Glomerular endothelial cell (primary cell): ENCODE measurements at regions not wholly inside any gene's neighbourhood (a gene's known extent, or its start where the extent isn't known, plus 50 kb on each side); places are given as distances from the start of the nearest gene placed in this dataset.

ENCODE experiments used
- DNase-seq: peaks from one replicate; pipeline ENCODE4 v3.0.0-alpha.2; 2011; ENCODE audit warnings: low read depth, low spot score; ENCODE audit errors: extremely low read depth

DNA sequence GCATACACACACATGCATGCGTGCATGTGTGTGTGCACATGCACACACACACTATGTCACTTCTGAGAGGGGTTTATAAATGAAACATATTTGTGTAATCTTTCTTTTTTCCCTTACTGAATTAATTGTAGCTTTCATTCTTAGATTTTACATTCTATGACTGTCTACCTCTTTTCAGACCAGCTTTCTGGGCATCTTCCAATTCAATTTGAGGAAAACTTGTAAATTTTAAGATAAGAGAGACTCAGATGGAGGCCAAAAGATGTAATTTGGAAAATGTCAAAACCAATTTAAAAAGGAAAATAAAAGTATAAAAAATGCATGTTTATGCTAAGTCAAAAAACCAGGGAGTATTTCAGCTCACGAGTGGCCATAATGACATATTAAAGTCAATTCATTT is 594.5 kb downstream of the OLFM4 start:
- no peak for DNase-seq

DNA sequence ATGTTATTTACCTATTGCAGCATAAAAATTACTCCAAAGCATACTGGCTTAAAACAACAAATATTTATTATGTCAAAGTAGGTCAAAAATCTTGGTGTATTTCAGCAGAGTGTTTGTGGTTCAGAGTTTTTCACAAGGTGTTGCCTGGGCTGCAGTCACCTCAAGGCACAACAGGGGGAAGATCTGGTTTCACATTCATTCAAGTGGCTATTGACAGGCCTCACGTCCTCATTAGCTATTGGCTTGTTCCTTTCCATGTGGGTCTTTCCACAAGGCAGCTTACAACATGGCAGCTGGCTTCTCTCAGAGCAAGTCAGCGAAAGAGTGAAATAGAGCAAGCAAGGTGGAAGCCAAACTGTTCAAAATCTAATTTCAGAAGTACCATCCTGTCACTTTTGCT is 602.9 kb downstream of the OLFM4 start:
- no peak for DNase-seq

GRCh38 chr13:53638040-53638439 is 609.4 kb downstream of the OLFM4 start:
- DNase-seq: no peak

- no peak for DNase-seq
Observed at GRCh38 chr13:53642306-53642705, 613.7 kb downstream of the OLFM4 start.

GRCh38 chr13:53648673-53649072 is 620.1 kb downstream of the OLFM4 start:
- DNase-seq: no peak

DNA sequence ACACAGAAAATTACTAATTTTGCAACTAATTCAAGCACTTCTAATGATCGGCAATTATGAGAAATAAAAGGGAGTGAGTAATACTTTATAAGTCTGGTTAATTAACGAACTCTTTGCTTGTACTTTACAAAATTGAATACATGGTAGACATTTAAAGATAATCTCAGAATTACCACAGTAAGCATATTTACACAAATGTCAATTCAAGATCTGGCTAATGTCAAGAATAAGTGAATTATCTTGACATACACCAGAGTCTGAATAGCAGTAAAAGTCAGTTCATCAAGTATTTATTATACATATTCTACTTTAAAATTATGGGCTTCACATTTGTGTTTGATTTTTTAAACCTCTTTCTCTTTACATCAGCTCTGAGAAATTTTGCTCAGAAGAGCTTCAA is 643.4 kb downstream of the OLFM4 start:
- no peak for DNase-seq

- DNase-seq: no peak
Observed at GRCh38 chr13:53683146-53683545, 654.5 kb downstream of the OLFM4 start.

GRCh38 chr13:53683608-53684007 is 655.0 kb downstream of the OLFM4 start:
- no peak for DNase-seq

DNA sequence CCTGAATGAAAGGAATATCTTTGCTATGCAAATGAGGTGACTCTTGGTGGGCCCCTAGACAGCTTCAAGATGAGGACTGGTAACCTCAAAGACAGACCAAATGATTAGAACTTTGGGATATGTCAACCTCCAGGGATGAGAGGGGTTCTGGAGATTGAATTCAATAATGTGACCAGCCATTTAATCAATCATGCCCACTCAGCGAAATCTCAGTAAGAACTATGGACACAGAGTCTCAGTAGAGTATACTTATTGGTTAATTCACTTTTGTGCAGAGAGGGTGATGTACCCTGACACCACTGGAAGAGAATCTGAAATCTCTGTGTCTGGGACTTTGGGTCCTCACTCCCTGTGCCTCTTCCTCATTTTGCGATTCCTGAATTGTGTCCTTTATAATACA is 662.8 kb downstream of the OLFM4 start:
- no peak for DNase-seq

DNA sequence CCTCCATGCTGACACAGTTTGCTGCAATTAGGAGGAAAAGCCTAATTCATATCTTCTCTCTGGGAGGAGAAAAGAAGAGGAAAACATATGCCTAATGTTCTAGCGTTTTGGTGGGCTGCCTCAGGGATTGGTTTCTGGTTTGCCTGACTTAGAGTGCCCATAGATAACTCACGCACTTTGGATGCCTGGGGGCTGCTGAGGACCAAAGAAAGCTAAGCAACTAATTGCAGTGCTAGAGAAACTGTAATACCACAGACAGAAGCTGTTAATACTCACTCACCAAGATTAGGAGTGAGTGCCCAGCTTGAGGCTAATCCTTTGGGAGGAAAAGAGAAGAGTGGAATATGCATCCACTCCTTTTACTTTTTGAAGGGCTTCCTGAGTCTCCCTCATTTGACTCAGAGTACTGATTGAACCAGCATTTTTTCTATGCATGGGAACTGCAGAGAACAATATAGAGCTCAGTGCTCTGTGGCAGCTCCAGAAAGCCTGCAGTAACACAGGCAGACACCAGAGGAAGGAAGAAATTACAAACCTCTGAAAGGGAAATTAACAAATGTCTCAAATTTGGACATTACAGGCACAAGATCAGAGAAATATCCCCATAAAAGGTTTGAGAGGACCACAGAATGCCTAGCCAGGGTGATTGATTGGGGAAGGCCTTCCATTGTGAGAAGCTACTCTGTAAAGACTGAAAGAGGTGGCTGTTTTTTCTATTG is 666.4 kb downstream of the OLFM4 start:
- no peak for DNase-seq

DNA sequence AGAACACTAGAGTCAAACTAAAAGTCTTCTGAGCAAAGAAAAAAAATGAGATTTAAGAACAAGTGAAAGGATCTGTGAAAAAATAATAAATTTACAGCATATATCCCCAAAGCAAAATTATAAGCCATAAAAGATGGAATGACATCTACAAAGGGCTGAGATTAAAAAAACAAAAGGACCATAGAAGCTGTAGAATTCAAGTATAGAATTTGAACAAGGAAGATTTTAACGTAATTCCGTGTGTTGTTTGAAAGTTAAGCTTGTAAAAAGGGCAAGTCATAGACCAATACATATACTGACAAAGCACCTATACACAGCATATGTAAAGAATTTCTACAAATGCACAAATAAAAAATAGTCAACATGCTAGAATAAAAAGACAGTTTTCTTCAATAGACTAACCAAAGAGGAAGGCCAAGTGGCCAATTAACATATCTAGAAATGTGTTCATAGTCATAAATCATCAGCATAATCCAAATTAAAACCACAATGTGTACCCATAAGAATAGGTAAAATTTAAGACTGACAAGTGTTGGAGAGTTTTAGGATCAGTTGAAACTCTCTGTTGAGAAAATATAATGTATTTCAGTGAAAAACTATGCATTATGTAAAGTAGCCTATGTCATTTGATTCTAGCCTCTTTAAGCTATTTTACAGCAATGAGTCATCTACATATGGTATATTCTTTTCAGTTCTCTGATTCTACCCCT is 674.9 kb downstream of the OLFM4 start:
- DNase-seq: no peak

DNA sequence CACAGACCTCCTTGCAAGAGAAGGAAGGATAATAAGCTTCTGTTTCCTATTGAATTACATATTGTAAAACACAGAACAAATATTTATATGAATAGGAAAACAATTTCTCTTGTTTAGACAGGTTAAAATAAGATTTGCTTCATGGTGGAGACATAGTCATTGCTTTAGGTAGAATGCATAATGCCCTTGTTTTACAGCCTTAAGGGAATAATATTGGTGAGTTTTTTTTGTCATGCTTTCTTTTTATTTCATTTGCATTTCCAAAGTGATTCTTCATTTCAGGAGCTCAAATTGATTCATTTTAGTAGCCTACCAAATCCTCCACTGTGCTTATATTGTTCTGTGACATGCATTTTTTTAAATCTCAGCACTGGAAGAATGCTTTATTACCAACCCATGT is 690.7 kb downstream of the OLFM4 start:
- no peak for DNase-seq

DNA sequence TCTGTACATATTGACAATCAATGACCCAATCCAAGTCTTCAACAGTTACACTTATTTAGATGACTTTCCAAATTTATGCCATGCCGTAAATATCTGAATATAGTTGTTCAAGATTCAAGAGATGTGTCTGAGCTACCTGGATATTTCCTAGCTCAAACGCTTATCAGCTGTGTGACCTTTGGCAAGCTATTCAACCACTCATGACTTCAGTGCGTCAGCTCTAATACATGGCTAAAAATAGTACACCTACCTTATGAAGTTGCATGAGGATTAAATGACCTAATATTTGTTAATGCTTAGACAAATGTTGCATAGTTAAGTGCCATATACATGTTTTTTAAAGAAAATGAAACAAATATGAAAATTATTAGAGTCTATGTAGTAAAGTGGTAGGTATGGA is 704.1 kb downstream of the OLFM4 start:
- DNase-seq: no peak

DNA sequence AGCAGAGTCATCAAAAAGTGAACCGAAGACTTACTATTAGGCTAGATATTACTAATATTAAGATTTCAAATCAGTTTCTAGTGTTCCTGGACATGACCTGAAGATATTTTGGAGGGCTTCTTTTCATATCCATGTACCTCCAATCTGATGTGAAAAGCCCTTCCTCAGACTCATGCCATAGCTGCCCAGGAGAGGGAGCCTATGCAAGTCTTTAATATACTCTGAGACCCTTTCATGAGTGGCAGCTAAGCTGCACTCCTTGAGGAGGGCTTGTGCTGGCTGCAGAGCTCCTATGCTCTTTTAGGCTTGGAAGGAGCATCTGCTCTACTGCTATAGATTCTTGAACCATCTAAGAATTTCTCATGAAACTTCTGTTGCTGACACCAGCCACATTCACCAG is 715.3 kb downstream of the OLFM4 start:
- no peak for DNase-seq

- DNase-seq: no peak
Observed at GRCh38 chr13:53747825-53748224, 719.2 kb downstream of the OLFM4 start.

GRCh38 chr13:53749306-53749705 is 720.7 kb downstream of the OLFM4 start:
- no peak for DNase-seq

GRCh38 chr13:53759016-53759415 is 730.4 kb downstream of the OLFM4 start:
- no peak for DNase-seq

GRCh38 chr13:53775807-53776206 is 747.2 kb downstream of the OLFM4 start:
- DNase-seq: no peak

GRCh38 chr13:53778937-53779336 is 750.3 kb downstream of the OLFM4 start:
- DNase-seq: no peak

DNA sequence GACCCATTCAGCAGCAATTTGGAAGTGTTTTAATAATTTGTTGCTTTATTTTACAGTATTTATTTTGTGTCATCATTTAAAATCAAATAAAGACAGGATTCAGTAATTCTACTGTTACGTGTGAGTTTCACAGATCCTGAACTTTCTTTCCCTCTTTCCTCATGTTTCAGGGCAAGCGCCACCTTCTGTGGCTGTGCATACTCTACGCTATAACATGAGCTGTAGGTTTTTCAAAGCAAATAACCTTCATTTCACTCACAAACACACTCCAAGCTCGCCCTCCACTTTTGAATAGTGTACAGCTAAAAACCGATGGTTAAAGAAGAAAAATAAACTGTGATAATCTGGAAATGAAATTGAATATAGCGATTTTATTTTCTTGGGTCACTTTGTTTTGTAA is 753.3 kb downstream of the OLFM4 start:
- DNase-seq: no peak

GRCh38 chr13:53782488-53782961 is 753.9 kb downstream of the OLFM4 start:
- DNase-seq: peak; percentile 16

GRCh38 chr13:53783471-53783870 is 754.9 kb downstream of the OLFM4 start:
- DNase-seq: no peak
